SKM-1 (cell line): ENCODE measurements at regions not wholly inside any gene's neighbourhood (a gene's known extent, or its start where the extent isn't known, plus 50 kb on each side); places are given as distances from the start of the nearest gene placed in this dataset.
"Not testable (repeated sequence)": the region's sequence is repeated elsewhere in the genome, so short reads cannot be mapped to it uniquely, and the experiment has no call there.

ENCODE experiments used
- DNase-seq: peaks from one replicate; lab custom pipeline; 2025; ENCODE audit not compliant: unreplicated experiment; lab: John Stamatoyannopoulos, UW

DNA sequence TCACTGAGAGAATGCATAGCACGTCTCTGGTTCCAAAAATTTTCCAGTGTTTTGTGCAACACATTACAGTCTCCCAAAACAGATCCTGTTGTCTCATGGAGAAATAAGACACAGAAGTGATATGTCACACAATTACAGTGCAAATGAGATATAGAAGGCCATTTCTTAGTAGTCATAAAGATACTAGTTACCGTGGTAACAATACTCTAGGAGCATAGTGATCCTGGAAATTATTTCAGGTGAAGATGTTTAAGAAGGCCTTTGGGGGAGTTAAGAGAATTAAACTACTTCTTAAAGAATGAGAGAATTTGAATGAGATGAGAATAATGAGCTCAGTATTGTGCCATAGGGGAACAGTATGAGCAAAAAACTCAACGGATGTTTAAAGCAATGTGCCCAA lies 628.0 kb upstream of the MIR17HG start:
- no peak for DNase-seq

DNA sequence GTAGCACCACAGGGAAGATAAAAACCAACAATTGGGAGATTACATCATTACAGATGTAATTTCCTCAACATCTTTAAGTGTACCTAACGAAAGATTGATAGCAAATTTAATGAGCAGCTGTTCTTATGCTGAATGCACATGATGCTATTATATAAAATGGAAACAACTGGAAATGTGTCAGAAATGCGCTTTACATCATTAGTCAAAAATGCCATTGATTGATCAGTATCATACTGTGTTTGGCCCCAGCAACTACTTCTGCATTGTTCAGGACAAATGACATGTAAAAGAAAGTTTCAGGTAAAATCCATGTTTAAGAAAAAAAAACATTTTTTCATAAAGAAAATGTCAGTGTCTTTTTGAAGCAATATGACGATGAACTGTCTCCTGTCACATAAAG lies 625.5 kb upstream of the MIR17HG start:
- no peak for DNase-seq

DNA sequence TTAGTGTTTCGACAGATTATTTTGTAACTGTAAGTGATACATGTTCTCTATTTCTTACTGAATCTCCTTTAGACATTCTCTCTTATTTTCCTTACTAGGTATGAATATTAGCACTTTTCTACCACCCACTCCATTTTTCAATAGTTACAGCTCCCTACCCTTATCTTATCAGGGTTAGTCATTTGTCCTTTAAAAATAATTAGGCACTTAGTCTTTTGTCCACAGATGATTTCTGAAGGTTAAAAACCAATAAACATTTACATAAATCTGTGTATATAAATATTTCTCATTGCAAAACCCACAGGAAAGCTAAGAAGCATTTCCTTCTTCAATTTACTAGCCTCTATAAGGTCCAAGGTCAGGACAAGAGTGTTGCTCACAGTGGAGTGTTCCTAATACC lies 624.1 kb upstream of the MIR17HG start:
- DNase-seq: no peak

DNA sequence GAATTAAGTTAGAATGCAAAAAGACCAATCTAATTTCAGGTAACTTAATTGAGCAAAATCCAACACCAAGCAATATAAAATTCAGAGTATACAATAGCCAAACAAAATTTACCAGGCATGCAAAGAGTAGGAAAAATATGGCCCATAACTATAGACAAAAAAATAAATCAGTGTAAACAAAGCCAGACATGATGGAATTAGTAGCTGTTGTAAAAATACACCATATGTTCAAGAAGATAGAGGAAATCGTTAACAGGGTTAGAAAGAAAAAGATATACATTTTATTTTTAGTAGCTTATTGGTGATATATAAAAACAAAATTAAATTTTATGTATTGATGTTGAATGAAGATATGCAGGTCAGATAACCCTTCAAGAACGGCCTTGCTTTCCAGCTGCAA lies 621.1 kb upstream of the MIR17HG start:
- DNase-seq: no peak

DNA sequence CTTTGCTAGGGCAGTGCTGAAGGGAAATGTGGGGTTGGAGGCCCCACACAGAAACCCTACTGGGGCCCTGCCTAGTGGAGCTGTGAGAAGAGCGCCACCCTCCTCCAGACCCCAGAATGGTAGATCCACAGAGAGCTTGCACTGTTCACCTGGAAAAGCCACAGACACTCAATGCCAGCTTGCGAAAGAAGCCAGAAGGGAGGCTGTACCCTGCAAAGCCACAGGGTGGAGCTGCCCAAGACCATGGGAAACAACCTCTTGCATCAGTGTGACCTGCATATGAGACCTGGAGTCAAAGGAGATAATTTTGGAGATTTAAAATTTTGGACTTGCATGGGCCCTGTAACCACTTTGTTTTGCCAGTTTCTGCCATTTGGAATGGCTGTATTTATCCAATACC lies 615.4 kb upstream of the MIR17HG start:
- no peak for DNase-seq

DNA sequence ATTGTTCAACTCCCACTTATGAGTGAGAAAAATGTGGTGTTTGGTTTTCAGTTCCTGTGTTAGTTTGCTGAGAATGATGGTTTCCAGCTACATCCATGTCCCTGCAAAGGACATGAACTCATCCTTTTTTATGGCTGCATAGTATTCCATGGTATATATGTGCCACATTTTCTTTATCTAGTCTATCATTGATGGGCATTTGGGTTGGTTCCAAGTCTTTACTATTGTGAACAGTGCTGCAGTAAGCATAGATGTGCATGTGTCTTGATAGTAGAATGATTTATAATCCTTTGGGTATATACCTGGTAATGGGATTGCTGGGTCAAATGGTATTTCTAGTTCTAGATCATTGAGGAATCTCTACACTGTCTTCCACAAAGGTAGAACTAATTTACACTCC lies 613.0 kb upstream of the MIR17HG start:
- not testable (repeated sequence) for DNase-seq

DNA sequence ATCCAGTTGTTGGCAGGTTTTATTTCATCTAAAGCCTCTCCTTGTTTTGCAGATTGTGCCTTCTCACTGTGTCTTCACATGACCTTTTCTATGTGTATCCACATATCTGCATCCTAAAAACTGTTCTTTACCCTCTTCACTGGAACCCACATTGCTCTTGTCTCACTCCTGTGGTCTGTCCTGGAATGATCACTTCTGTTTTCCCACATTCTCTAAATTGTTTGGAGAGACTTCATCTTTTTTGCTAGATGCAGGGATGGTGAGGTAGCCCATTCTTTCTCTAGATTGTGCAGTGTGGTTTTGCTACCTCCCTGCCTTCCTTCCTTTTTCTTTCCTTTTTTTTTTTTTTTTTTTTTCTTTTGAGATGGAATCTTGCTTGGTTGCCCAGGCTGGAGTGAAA lies 608.6 kb upstream of the MIR17HG start:
- DNase-seq: no peak

DNA sequence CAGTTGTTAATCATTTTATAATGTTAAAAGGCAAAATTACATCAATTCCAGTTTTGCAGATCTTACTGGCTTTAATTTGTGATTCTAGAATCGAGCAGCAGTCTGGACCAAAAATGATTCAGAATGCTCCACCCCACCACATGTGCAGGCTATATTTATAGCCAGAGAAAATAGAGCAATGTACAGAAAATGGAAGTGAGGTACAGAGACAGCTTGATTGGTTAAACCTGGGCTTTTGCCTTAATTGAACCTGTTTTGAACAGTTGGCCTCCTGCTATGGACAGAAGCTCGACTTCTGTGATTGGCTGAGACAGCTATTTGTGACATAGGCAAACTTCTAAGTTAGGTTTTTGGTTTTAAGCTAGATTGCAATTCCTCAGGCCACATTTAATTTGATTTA lies 607.4 kb upstream of the MIR17HG start:
- no peak for DNase-seq

DNA sequence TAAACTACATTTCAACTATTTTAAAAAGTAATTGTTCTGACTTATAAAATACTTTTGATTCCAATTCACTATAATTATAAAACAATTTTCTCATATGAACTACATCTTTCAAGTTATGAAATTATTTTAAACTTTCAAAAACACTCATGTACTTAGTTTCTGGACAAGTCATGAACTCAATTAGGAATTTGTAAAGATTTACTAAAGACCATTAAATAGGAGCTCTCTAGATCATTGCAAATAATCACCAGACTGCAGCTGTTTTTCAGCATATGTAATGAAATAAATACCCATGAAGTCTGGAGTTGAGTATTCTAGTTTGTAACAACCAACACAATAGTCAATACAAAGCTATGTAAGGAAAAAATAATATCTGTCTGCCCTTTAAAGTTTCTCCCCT lies 605.1 kb upstream of the MIR17HG start:
- no peak for DNase-seq

DNA sequence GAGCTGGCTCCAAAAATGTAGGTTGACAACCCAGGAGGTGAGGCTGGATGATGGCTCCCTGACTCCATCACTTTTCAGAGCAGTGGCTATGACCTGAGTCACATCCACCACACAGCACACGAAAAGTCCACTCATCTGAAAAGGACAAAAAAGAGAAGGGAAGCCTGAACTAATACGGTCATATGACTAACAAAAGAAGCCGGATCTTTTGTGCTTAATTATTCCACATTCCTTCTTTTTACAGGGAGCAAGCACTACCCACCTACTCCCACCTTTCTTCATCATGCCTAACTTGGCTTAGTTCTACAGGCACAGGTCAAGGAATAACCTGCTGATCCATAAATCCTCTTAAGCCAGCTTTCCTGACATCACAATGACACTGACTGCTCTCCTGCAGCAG lies 601.3 kb upstream of the MIR17HG start:
- no peak for DNase-seq

DNA sequence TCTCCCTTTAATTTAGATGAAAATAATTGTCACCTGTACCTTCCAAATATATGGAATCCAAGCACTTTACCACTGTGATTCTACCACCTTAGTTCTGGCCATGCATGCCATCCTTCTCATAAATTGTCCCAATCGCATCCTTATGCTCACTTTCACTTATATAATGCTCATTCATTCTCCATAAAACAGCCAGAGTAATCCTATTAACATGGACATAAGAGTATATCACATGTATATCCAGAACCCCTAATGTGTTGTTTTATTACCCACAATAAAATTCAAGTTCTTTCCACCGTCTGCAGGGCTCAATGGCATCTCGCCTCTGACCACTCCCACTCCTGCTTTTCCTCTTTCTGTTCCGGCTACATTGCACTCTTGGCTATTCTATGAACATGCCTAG lies 597.5 kb upstream of the MIR17HG start:
- no peak for DNase-seq

DNA sequence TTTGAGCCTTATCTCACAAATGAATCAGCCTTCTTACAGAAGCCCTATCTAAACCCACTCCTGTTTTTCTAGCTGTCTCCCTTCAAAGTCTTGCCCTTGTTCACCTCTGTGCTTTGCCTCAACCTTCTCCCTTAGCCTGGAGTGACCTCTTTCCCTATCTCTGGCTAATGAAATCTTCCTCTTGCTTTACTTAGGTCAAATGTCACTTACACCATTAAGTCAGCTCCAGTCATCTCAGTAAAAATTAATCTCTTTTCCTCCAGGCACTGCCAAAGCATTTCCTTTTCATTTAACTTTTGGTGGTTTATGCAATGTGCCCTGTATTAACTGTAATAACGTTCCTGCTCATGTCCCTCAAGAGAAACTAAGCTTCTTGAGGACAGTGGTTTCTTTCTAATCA lies 596.5 kb upstream of the MIR17HG start:
- no peak for DNase-seq

DNA sequence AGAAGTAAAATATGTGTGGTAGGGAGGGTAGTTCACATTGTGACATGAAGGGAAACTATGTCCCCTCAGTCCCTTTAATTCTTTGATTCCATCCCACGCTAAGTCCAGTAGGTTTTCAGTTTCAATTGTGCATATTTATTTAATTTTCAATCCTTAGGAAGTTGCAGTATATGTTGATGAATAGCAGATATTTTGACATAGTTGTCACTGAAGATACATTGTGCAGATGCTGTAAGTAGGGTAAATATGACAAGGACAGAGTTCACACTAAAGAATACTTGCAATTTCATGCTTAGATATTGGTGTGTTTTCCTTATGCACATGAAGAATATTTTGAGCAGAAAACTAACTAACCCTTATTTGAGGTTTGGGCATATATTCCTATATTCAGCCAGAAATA lies 595.4 kb upstream of the MIR17HG start:
- no peak for DNase-seq

DNA sequence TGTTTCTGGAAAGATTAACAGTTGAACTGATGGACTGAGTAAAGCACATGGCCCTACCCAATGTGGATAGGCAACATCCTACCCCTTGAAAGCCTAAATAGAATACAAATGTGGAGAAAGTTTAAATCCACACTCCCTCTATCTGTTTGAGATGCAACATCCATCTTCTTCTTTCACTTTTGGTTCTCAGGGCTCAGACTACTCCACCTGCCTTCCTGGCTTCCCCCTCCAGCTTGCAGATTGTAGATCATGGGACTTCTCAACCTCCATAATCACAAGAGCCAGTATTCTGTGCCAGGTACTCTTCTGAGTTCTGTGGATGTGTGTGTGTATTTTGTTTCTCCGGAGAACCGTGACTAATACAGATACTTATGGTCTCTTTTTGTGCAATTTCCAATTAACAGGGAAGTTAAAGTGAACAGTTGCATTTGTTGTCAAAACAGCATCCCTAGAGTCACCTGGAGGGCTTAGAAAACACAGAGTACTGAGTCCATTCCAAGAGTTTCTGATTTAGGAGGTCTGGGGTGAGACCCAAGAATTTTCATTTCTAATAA lies 590.3 kb upstream of the MIR17HG start:
- no peak for DNase-seq

DNA sequence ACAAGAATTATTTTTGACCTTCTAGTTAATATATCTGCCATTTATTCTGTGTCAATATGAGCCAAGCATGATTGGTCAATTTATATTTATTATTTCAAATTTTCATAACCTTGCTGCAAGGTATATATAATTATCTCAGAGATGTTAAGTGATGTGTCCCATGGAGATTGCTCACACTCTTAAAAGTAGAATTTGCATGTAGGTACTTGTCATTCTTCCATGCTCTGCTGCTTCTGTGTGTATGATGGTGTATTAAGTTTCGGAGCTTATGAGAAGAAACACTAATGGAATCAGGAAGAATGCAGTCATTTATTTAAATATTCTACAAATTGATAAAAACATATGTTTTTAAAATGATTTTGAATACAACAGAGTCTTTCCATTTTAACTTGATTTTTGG lies 586.8 kb upstream of the MIR17HG start:
- no peak for DNase-seq

DNA sequence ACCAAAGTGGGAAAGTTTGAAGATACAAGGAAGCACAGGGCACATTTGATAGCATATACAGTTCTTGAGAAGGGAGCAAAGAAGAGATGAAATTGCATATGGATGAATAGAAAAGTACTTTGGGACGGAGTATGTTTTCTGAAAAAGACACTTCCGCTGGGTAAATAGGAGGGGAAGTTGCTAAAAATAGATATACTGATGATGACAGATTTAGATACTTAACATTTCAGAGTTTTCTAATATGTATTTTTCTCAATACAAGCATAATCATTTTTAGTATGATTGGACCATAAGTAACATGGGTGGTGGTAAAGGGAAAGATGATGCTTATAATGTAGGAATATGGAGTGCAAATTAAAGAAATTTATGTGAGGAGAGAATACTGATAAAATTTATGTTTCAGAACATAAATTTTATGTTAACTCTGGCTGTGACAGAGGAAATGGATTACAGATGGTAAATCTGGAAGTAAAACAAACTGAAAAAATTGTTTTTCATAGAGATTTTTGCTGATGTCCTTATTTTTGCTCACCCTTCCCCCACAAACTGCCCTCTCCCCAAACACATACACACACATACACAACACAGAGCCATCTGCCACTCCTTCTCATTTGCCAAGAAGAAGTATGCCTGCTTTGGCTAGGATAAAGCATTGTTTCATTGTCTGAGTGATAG lies 583.9 kb upstream of the MIR17HG start:
- no peak for DNase-seq

DNA sequence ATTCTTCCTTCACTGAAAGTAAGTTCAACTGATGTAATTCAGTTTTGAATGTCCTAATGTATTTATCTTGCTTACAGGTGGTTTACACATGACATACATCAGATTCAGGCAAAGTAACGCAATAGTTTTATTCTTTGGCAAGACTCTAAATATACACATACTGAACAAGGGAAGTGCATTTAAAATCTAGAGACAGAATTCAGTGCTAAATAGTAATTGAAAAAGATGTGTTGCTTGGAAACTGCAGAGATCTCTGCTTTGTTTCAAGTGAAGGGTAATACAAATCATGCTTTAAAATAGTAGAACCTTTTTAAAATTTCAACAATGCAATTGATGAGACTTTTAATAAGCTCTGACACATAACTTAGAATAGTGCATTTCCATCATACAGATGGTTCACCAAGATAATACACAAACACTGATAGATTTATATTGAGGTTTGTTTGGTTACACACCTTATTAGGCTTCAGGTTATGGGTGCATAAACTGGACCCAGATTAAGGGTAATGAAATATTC lies 581.0 kb upstream of the MIR17HG start:
- DNase-seq: no peak

DNA sequence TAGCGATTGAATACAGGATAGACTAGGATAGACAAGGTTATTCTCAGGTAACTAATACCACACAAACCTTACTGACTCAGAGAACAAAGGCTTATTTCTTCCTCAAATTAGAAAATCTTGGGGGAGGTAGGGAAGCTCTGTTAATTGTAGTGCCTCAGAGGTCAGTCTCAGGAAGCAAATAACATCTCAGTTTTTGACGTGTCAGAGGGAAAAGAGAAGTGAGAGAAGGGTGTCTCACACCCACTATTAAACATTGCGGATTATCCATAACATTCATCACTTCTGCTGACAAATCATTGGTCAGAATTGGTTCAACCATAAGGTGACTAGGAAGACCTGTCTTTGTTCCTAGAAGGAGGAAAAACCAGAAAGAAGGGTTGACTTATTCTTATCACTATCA lies 579.4 kb upstream of the MIR17HG start:
- DNase-seq: no peak

DNA sequence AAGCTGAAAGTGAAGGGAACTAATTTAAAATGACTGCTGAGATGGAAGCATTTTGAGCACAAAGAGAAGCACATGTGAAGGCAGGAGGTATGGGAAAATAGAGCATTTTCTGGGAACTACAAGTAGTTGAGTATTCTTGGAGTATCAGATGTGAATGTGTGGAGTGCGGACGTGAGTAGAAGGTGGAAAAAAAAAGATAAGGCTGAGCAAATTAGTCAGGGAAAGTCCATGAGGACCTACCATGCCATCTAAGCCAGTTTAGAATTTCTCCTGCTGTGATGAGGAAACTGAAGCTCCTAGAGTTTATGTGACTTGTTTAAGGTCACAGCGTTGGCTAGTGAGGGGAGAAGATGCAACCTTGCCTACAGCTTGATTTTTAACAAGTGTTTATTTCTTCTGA lies 578.1 kb upstream of the MIR17HG start:
- DNase-seq: no peak

DNA sequence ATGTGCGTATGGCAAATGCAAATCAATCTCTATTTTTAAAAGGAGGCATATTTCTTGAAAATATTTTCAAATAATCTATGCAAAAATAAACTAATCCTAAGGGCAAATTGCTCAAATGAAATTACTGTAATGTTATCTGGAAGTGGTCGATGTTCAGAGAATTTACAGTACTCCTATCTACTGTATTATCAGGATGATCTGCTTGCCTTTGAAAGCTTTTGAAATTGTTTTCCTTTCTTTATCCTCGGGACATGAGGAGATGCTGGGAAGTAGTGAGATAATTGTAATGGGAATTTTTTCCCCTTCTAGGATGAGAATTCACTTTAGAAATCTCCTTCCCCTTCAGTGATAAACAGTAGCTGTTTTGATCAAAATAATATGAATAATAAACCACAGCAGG lies 577.2 kb upstream of the MIR17HG start:
- DNase-seq: no peak

DNA sequence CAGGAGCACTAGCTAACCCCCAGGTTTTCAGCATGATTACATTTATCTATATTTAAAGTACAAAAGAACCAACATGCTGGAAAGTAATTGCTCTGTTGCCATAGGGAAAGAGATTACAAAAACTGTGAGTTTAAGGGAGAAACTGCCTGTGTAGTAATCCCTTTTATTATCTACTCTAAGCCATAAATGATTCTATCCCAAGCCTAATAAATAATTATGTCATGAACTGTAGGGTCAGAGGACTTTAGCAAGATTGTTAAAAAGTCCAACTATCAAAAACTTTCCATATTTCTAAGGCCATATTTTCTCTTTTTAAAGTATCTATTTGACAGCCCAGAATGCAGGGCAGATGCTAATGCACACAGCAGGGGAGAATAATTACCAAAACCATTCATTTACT lies 573.8 kb upstream of the MIR17HG start:
- no peak for DNase-seq

DNA sequence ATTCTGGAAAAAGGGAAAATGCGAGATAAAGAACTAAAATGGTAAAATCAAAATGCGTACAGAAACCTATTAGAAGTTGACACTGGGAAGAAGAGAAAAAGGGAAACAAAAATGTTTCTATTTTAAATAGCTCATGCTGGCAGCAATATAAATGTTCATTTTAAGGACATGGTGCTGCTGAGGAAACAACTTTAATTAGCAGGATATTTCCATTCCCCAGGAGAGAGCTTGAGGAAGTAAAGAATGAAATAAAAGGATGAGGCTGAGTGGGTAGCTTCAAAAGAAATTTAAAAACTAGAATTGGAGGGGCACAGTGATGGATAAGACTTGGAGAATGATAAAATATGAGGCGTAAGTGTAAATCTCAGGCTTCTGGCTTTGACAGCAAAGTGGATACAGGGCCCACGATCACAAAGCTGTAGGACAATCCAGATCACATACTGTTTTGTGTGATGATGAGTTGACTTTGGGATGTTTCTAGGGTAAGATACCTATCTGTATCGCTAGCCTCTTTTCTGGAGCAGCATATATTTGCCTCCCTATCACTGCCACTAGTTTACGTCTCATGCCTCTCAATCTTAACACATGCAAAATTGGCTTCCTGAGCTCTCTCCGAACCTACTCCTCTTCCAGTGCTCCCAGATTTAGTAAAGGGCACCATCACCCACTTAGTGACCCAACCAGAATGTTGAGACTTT lies 571.3 kb upstream of the MIR17HG start:
- no peak for DNase-seq

DNA sequence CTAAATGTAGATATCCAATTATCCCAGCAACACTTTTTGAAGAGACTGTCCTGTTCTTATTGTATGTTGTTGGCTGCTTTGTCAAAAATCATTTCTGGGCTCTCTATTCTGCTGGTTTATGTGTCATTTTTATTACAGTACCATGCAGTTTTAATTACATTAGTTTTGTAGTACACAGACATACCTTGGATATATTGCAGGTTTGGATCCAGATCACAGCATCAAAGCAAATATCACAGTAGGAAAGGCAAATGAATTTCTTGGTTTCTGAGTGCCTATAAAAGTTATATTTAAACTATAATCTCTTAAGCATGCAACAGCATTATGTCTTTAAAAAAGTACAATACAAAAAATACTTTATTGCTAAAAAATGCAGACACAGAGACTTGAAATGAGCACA lies 564.2 kb upstream of the MIR17HG start:
- no peak for DNase-seq
